MCF 10A (cell line): ENCODE measurements at regions not wholly inside any gene's neighbourhood (a gene's known extent, or its start where the extent isn't known, plus 50 kb on each side); places are given as distances from the start of the nearest gene placed in this dataset.

ENCODE experiments used
- BruUV-seq: library from RNA; stranded (reverse); fragments of 400-500 nt; replicated peaks from 2 replicates; lab custom pipeline; 2021; lab: Mats Ljungman, UMichigan
- CTCF ChIA-PET: fragments of 300-600 bp; sonication (Branson Sonifier 250); formaldehyde crosslinking; extraction: SDS; loops from one replicate; lab custom pipeline; 2021; ENCODE audit warnings: antibody characterized with exemption, inconsistent platforms; lab: Yijun Ruan, JAX
- POLR2A ChIA-PET: fragments of 300-600, 350-650 bp; sonication (Branson Sonifier 250); formaldehyde crosslinking; extraction: SDS; loops from one replicate; lab custom pipeline; 2020; ENCODE audit warnings: antibody characterized with exemption, inconsistent platforms; lab: Yijun Ruan, JAX
- DNase-seq: peaks from one replicate; pipeline ENCODE4 v3.0.0-alpha.2; 2018; ENCODE audit not compliant: unreplicated experiment
- H3K27ac Mint-ChIP-seq: one replicate; pipeline ENCODE4 v1.8.0; 2022; ENCODE audit warnings: mild to moderate bottlenecking, low read depth, mixed read lengths; ENCODE audit not compliant: unreplicated experiment
- H3K27me3 Mint-ChIP-seq: one replicate; pipeline ENCODE4 v1.8.0; 2022; ENCODE audit warnings: mixed read lengths; ENCODE audit not compliant: insufficient read depth, unreplicated experiment
- H3K36me3 Mint-ChIP-seq: one replicate; pipeline ENCODE4 v1.8.0; 2022; ENCODE audit warnings: mild to moderate bottlenecking, moderate library complexity, mixed read lengths; ENCODE audit not compliant: insufficient read depth, unreplicated experiment
- H3K4me1 Mint-ChIP-seq: one replicate; pipeline ENCODE4 v1.8.0; 2022; ENCODE audit warnings: mixed read lengths; ENCODE audit not compliant: insufficient read depth, unreplicated experiment
- H3K4me3 Mint-ChIP-seq: one replicate; pipeline ENCODE4 v1.8.0; 2022; ENCODE audit warnings: mild to moderate bottlenecking, moderate library complexity, mixed read lengths; ENCODE audit not compliant: unreplicated experiment
- H3K9me3 Mint-ChIP-seq: one replicate; pipeline ENCODE4 v1.8.0; 2022; ENCODE audit warnings: mixed read lengths; ENCODE audit not compliant: unreplicated experiment
- intact Hi-C: fragments of 100-400 bp; cut with micrococcal nuclease; formaldehyde crosslinking; loops from 2 replicates; pipeline ENCODE4 v1.14.1; 2022
- TF ChIP-seq, protein P1 (sequence below): fragments of 200-600 bp; IDR thresholded peaks from one replicate; pipeline ENCODE4 v1.8.0; 2022; ENCODE audit warnings: antibody characterized with exemption, mild to moderate bottlenecking; ENCODE audit not compliant: unreplicated experiment

DNA sequence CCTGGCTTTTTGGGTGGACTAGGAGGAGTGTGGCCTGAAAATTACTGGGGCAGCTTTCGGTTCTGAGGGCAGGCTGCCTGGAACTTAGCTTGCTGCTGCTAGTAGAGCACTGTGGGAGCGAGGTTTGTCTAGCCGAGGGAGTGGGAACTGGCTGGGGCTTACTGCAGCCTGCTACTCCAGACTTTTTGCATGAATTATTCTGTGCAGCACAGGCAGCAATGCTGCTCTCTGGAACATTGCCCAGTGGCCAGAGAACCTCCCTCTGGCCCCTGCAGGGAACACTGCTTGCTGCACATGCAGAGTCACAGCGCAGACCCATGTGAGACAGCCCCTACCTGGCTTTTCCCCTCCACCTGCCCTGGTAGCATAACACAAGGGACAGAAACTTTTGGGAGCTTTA lies 263.9 kb upstream of the SLITRK2 start:
- Mint-ChIP-seq H3K4me1 (no peaks in the 10 kb centered on the region), H3K36me3 (no peaks in the 10 kb centered on the region), H3K4me3 (no peak overlapping the region), H3K27me3 (peaks cover 14% of the 10 kb centered on the region), H3K9me3 (no peaks in the 10 kb centered on the region), H3K27ac (no peak overlapping the region)
- intact Hi-C loops, result no loop called here
- TF ChIP-seq, protein P1, sequence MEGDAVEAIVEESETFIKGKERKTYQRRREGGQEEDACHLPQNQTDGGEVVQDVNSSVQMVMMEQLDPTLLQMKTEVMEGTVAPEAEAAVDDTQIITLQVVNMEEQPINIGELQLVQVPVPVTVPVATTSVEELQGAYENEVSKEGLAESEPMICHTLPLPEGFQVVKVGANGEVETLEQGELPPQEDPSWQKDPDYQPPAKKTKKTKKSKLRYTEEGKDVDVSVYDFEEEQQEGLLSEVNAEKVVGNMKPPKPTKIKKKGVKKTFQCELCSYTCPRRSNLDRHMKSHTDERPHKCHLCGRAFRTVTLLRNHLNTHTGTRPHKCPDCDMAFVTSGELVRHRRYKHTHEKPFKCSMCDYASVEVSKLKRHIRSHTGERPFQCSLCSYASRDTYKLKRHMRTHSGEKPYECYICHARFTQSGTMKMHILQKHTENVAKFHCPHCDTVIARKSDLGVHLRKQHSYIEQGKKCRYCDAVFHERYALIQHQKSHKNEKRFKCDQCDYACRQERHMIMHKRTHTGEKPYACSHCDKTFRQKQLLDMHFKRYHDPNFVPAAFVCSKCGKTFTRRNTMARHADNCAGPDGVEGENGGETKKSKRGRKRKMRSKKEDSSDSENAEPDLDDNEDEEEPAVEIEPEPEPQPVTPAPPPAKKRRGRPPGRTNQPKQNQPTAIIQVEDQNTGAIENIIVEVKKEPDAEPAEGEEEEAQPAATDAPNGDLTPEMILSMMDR, result no peak
- no peak for DNase-seq
- no TSS peak for BruUV-seq
- POLR2A ChIA-PET, result no interaction called here
- CTCF ChIA-PET, result no interaction called here

DNA sequence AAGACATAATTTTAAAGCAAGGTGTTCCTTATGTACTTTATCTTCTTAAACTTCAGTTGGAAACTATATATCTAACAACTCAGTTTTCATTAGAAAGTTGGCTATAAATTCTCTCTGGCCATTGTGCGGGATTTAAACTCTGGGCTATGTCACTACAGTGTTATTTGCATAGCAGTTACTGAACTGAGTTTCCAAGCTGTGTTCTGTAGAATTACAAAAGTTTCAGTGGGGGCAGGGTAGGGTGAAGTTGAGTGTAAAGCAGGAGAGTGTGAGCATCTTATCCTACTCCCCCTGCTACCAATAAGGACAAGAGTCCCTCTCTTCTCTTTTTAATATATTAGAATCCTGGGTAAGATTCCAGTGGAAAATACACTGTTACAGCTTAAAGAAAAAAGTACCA lies 254.5 kb upstream of the SLITRK2 start:
- no peak overlapping the region for H3K4me3 Mint-ChIP-seq
- no peaks in the 10 kb centered on the region for H3K36me3 Mint-ChIP-seq
- CTCF ChIA-PET, result no interaction called here
- peaks cover 18% of the 10 kb centered on the region for H3K27me3 Mint-ChIP-seq
- POLR2A ChIA-PET, result no interaction called here
- peaks cover 7% of the 10 kb centered on the region for H3K4me1 Mint-ChIP-seq
- no TSS peak for BruUV-seq
- H3K9me3 Mint-ChIP-seq, result no peaks in the 10 kb centered on the region
- TF ChIP-seq, protein P1, result no peak
- H3K27ac Mint-ChIP-seq, result no peak overlapping the region
- intact Hi-C loops, result no loop called here
- no peak for DNase-seq

DNA sequence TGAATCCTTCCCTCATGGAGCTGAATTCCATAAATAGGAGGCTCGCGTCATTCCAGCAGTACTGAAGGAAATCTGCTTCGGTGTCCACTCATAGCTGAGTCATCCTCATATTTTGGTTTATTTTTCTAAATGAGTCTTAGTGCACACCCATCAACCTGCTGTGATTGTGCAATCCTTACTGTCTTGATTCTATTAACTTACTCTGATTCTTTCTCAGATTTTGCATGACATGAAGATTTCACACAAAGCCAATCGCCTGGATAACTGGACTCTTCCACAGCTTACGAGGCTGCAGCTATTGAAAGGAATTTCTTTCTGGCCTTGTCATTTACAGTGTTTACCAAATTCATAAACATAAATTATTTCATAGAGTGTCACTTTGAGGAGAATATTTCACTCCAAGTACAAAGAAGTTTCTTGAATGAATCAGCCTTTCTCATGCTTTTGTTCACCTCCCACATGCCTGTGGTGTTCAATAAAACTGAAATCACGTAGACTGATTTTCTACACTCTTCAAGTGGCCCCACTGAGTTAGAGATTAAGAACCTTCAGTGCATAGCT lies 207.6 kb upstream of the SLITRK2 start:
- Mint-ChIP-seq H3K4me3 (peak overlapping the region; percentile 32), H3K36me3 (no peaks in the 10 kb centered on the region), H3K9me3 (peaks cover 8% of the 10 kb centered on the region), H3K27me3 (peaks cover 2% of the 10 kb centered on the region), H3K27ac (peak overlapping the region; percentile 88), H3K4me1 (peaks cover 29% of the 10 kb centered on the region)
- BruUV-seq, result no TSS peak
- ChIA-PET CTCF (no interaction called here), POLR2A (interaction anchor here (0.7 to 1.3 kb wide), 5 partner anchors 10 to 935 kb away, joined by 3 to 4 read pairs (median 3); no protein-coding TSS in a partner anchor)
- intact Hi-C loops, result no loop called here
- TF ChIP-seq, protein P1, result no peak
- peak; percentile 93 for DNase-seq

DNA sequence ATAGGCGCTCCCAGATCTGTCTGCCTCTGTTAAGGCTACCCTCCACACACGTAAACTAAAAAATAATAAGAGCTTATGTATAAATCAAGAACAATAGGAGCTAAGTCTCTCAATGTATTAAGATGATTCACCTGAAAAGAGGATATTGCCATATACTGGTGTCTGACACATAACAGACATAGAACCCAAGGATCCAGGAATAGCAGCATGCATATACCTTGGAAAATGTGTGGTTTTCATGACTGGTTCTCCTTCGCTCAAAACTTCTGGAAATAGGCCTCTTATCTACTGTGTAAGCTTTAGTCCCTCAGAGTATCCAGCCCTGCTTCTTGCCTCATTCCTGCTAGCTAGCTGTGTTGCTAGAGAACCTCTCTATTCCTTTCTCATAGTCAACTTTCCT lies 203.7 kb upstream of the SLITRK2 start:
- intact Hi-C loops, result no loop called here
- no peaks in the 10 kb centered on the region for H3K36me3 Mint-ChIP-seq
- peaks cover 29% of the 10 kb centered on the region for H3K4me1 Mint-ChIP-seq
- H3K27me3 Mint-ChIP-seq, result peaks cover 13% of the 10 kb centered on the region
- ChIA-PET CTCF (no interaction called here), POLR2A (no interaction called here)
- no peak for DNase-seq
- H3K27ac Mint-ChIP-seq, result no peak overlapping the region
- TF ChIP-seq, protein P1, result no peak
- H3K4me3 Mint-ChIP-seq, result no peak overlapping the region
- no peaks in the 10 kb centered on the region for H3K9me3 Mint-ChIP-seq
- no TSS peak for BruUV-seq
